ENCODE measurements at regions not wholly inside any gene's neighbourhood (a gene's known extent, or its start where the extent isn't known, plus 50 kb on each side); places are given as distances from the start of the nearest gene placed in this dataset.

DNA sequence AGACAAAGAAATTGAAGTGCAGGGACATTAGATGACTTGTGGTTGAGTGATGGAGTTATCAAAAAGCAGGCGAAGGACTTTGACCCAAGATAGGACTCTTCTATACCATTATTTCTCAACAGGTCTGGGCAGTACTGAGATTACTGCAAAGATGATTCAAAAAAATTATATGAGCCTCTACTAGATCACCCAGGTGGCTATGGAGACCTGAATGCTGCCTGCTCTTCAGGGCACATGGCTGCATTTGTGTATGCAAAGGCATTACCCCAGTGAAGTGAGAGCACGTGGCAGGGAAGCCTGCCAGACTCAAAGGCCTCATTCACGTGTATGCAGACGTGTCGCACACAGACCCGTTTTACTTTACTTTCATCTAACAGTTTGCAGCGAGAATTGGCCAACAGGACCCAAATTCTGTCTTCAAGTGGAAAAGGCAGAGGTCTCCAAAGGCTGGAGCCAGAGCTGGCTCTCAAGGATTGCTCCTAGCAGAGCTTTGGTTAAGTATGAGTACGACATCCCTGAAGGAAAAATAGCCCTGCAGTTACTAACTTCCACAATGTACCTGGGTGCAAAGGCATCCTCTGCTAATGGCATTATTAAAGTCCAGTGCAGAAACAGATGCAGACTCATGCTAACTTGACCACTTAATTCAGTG lies 113.8 kb upstream of the ARMC2 start:
- CTCF ChIA-PET, result no interaction called here

DNA sequence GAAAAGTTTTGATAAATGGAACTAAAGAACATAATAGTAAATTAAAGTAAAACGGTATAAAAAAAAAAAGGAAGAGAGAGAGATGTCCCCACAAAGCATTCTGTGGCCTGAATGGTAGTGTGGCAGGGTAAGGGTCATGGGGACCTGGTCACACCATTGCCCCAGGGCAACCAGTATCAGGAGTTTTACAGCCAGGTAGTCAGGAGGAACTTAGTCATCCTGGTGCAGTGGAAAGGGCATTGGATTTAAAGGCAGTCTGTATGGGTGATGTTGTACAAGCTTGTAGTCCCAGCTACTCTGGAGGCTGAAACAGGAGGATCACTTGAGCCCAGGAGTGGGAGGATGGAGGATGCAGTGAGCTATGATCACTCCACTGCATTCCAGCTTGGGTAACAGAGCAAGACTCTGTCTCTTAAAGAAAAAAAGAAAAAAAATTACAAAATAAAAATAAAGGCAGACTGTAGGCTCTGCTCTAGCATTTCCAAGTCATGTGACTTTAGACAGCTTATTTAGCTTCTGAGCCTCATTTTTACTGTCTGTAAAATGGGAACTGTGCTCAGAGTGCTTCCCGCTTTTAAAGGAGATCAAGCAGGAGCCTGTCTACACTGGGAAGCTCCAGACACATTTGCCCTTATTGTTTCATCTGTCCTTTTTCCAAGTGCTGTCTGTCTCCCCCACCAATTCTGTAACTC lies 112.8 kb upstream of the ARMC2 start:
- Mint-ChIP-seq H3K9me3 (no peaks in the 10 kb centered on the region), H3K27me3 (peaks cover 11% of the 10 kb centered on the region), H3K27ac (no peak overlapping the region), H3K4me1 (ENCODE audit: low read depth) (peaks cover 10% of the 10 kb centered on the region), H3K4me3 (no peak overlapping the region), H3K36me3 (no peaks in the 10 kb centered on the region)
- DNase-seq, result no peak
- ChIA-PET CTCF (no interaction called here), POLR2A (no interaction called here)
- intact Hi-C loops (cut with micrococcal nuclease), result no loop called here

More for the DNA sequence above, 113.8 kb upstream of the ARMC2 start:
- POLR2A ChIA-PET, result no interaction called here
- Mint-ChIP-seq H3K36me3 (no peaks in the 10 kb centered on the region), H3K4me1 (ENCODE audit: low read depth) (peaks cover 10% of the 10 kb centered on the region), H3K4me3 (no peak overlapping the region), H3K27me3 (peaks cover 4% of the 10 kb centered on the region), H3K9me3 (no peaks in the 10 kb centered on the region), H3K27ac (no peak overlapping the region)
- intact Hi-C loops (cut with micrococcal nuclease), result no loop called here
- DNase-seq, result no peak

GRCh38 chr6:108736002-108736361 lies 112.2 kb upstream of the ARMC2 start:
- ChIA-PET POLR2A (no interaction called here), CTCF (no interaction called here)
- no peaks in the 10 kb centered on the region for H3K36me3 Mint-ChIP-seq

DNA sequence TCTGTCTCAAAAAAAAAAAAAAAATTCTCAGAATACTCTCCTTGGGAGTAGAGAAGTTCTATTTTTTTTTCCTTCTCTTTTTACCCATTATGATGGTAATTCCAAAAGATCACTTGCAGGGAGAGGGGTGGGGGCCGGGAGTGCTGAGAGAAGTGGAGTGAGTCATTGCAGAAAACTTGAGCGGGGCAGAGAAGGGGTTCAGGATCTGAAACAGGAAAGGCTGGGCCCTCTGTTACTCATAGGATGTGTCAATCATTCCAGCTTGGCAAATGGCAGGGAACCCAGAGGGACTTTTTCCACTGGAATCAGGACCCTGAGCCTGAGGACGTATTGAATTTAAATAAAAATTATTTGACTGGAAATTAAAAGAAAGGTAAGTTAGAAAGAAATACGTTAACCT lies 111.4 kb upstream of the ARMC2 start:
- no peak for DNase-seq
- no peaks in the 10 kb centered on the region for H3K9me3 Mint-ChIP-seq
- no peak overlapping the region for H3K4me3 Mint-ChIP-seq
- H3K36me3 Mint-ChIP-seq, result no peaks in the 10 kb centered on the region
- H3K27me3 Mint-ChIP-seq, result peaks cover 13% of the 10 kb centered on the region
- peaks cover 10% of the 10 kb centered on the region for H3K4me1 Mint-ChIP-seq (ENCODE audit: low read depth)
- POLR2A ChIA-PET, result no interaction called here
- intact Hi-C loops (cut with micrococcal nuclease), result no loop called here
- H3K27ac Mint-ChIP-seq, result no peak overlapping the region
- CTCF ChIA-PET, result interaction anchor here (0.6 kb wide), 1 partner anchor 74 kb away, joined by 3 read pairs; no protein-coding TSS in a partner anchor

More at GRCh38 chr6:108736002-108736361, 112.2 kb upstream of the ARMC2 start:
- intact Hi-C loops (cut with micrococcal nuclease), result no loop called here
- H3K27me3 Mint-ChIP-seq, result peaks cover 11% of the 10 kb centered on the region
- H3K4me3 Mint-ChIP-seq, result no peak overlapping the region
- H3K27ac Mint-ChIP-seq, result no peak overlapping the region
- H3K9me3 Mint-ChIP-seq, result no peaks in the 10 kb centered on the region
- DNase-seq, result no peak
- peaks cover 10% of the 10 kb centered on the region for H3K4me1 Mint-ChIP-seq (ENCODE audit: low read depth)

DNA sequence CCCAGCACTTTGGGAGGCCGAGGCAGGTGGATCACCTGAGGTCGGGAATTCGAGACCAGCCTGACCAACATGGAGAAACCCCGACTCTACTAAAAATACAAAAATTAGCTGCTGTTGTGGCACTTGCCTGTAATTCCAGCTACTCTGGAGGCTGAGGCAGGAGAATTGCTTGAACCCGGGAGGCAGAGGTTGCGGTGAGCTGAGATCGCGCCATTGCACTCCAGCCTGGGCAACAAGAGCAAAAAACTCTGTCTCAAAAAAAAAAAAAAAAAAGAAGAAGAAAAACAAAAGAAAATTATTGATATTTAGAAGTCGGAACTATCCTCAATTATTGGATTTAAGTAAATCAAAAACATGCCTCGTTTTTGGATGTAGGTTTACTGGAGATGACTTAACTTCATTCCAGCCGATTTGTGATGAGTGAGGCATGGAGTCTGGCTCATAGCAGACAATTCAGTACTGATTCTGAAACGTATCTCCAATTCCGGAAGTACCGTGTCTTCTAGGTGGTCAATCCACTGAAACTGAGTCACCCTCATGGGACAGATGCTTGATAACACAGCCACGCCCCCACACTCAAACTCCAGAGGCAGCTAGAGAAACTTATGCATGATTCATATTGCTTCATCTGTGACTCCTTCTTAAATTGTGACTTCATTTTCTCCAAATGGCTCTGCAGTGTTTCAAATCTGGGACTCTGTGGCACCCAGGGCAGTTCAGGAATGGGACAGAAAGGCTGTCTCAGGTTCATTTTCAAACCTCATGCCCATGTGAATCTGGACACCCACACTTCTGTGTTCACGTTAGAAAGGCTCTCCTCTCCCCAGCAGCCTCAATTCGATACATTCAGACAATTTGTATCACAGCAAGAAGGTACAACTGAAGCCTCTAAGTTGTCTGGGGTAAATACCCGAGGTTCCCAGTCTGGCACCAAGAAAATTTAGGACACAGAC lies 110.4 kb upstream of the ARMC2 start:
- ChIA-PET CTCF (no interaction called here), POLR2A (no interaction called here)
- Mint-ChIP-seq H3K4me3 (no peak overlapping the region), H3K4me1 (ENCODE audit: low read depth) (peaks cover 10% of the 10 kb centered on the region), H3K27me3 (peaks cover 13% of the 10 kb centered on the region), H3K27ac (no peak overlapping the region), H3K9me3 (no peaks in the 10 kb centered on the region), H3K36me3 (no peaks in the 10 kb centered on the region)
- peak; percentile 72 for DNase-seq
- intact Hi-C loops (cut with micrococcal nuclease), result no loop called here

- Mint-ChIP-seq H3K9me3 (no peaks in the 10 kb centered on the region), H3K27ac (no peak overlapping the region), H3K36me3 (no peaks in the 10 kb centered on the region), H3K4me3 (no peak overlapping the region), H3K4me1 (ENCODE audit: low read depth) (peaks cover 10% of the 10 kb centered on the region), H3K27me3 (peaks cover 13% of the 10 kb centered on the region)
- DNase-seq, result no peak
- ChIA-PET POLR2A (no interaction called here), CTCF (no interaction called here)
- intact Hi-C loops (cut with micrococcal nuclease), result no loop called here
These were observed 109.4 kb upstream of the ARMC2 start for GRCh38 chr6:108738684-108739416.

GRCh38 chr6:108739496-108740330 lies 108.5 kb upstream of the ARMC2 start:
- Mint-ChIP-seq H3K4me3 (no peak overlapping the region), H3K27me3 (peaks cover 13% of the 10 kb centered on the region), H3K27ac (no peak overlapping the region), H3K4me1 (ENCODE audit: low read depth) (peaks cover 10% of the 10 kb centered on the region), H3K36me3 (no peaks in the 10 kb centered on the region), H3K9me3 (no peaks in the 10 kb centered on the region)
- ChIA-PET CTCF (interaction anchor here (0.6 to 0.7 kb wide), 2 partner anchors 215 to 249 kb away, joined by 3 read pairs; no protein-coding TSS in a partner anchor), POLR2A (no interaction called here)
- no peak for DNase-seq
- intact Hi-C loops (cut with micrococcal nuclease), result no loop called here

- H3K27ac Mint-ChIP-seq, result no peak overlapping the region
- ChIA-PET CTCF (no interaction called here), POLR2A (interaction anchor here (0.6 kb wide), 1 partner anchor 1298 kb away, joined by 3 read pairs; no protein-coding TSS in a partner anchor)
These were observed 106.8 kb upstream of the ARMC2 start for GRCh38 chr6:108741331-108741989.

GRCh38 chr6:108742041-108742440 lies 106.2 kb upstream of the ARMC2 start:
- H3K4me3 Mint-ChIP-seq, result no peak overlapping the region
- no peak overlapping the region for H3K27ac Mint-ChIP-seq
- H3K4me1 Mint-ChIP-seq (ENCODE audit: low read depth), result peaks cover 7% of the 10 kb centered on the region
- no peaks in the 10 kb centered on the region for H3K36me3 Mint-ChIP-seq
- H3K9me3 Mint-ChIP-seq, result no peaks in the 10 kb centered on the region
- CTCF ChIA-PET, result no interaction called here
- intact Hi-C loops (cut with micrococcal nuclease), result no loop called here
- no peak for DNase-seq
- peaks cover 15% of the 10 kb centered on the region for H3K27me3 Mint-ChIP-seq
- POLR2A ChIA-PET, result interaction anchor here (0.6 kb wide), 1 partner anchor 1298 kb away, joined by 3 read pairs; no protein-coding TSS in a partner anchor

More at GRCh38 chr6:108741331-108741989, 106.8 kb upstream of the ARMC2 start:
- Mint-ChIP-seq H3K36me3 (no peaks in the 10 kb centered on the region), H3K4me1 (ENCODE audit: low read depth) (peaks cover 10% of the 10 kb centered on the region), H3K27me3 (peaks cover 15% of the 10 kb centered on the region), H3K4me3 (no peak overlapping the region), H3K9me3 (no peaks in the 10 kb centered on the region)
- DNase-seq, result no peak
- intact Hi-C loops (cut with micrococcal nuclease), result no loop called here

DNA sequence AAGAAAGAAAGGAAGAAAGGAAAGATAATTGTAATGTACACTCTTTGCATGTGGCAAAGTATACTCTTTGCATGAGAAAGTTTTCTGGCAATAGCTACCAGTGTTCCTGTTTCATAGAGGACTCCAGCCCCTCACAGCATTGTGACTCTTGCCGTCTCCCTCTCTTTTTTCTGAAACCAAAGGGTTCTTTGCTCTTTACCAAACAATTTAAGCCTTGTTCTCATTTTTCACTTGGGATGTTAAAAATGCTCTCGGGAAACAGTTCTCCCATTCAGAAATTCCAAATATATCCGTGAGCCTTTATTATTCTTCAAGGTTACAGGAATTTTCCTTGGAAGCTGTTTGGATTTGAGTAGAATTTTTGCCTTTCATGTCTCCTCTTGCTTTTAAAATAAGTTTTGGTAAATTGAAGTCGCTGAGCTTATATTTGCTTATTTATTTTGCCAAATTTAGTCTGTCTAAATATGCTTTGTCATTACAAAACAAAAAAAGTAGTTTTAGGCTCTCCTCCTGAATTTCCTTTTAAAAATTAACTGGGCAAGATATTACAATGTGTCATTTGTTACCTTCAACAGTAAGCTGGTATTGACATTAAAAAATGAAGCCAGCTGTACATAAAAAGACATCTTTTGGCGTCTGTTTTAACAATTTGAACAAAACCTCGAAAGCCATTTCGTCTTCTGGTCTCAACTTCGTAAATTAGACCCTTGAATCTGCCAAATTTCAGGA lies 103.8 kb upstream of the ARMC2 start:
- ChIA-PET POLR2A (no interaction called here), CTCF (interaction anchor here (1.1 to 1.3 kb wide), 2 partner anchors 10 to 202 kb away, joined by 3 to 4 read pairs; no protein-coding TSS in a partner anchor)
- no peak overlapping the region for H3K4me3 Mint-ChIP-seq
- H3K27ac Mint-ChIP-seq, result no peak overlapping the region
- H3K9me3 Mint-ChIP-seq, result no peaks in the 10 kb centered on the region
- H3K36me3 Mint-ChIP-seq, result no peaks in the 10 kb centered on the region
- H3K4me1 Mint-ChIP-seq (ENCODE audit: low read depth), result peaks cover 5% of the 10 kb centered on the region
- H3K27me3 Mint-ChIP-seq, result peaks cover 15% of the 10 kb centered on the region
- intact Hi-C loops (cut with micrococcal nuclease), result no loop called here
- DNase-seq, result no peak
